NT2/D1 (cell line): ENCODE measurements at regions not wholly inside any gene's neighbourhood (a gene's known extent, or its start where the extent isn't known, plus 50 kb on each side); places are given as distances from the start of the nearest gene placed in this dataset.

Experiments
- DNase-seq: peaks from one replicate; pipeline ENCODE4 v3.0.0-alpha.2; 2011; ENCODE audit warnings: low read depth, low spot score
- H3K27me3 ChIP-seq: 2 replicates; pipeline ENCODE4 v1.6.0; 2011; ENCODE audit warnings: mild to moderate bottlenecking; ENCODE audit not compliant: insufficient read length, insufficient read depth
- H3K36me3 ChIP-seq: 2 replicates; pipeline ENCODE4 v1.6.1; 2011; ENCODE audit warnings: mild to moderate bottlenecking, low read length, mixed read lengths; ENCODE audit not compliant: insufficient read depth, insufficient read length
- H3K4me1 ChIP-seq: 2 replicates; pipeline ENCODE4 v1.5.1; 2011; ENCODE audit not compliant: insufficient read depth, insufficient read length
- H3K4me3 ChIP-seq: 2 replicates; pipeline ENCODE4 v1.5.1; 2011; ENCODE audit warnings: low read depth; ENCODE audit not compliant: insufficient read length
- H3K9ac ChIP-seq: 2 replicates; pipeline ENCODE4 v1.6.0; 2011; ENCODE audit warnings: low read depth; ENCODE audit not compliant: insufficient read length
- H3K9me3 ChIP-seq: 2 replicates; pipeline ENCODE4 v1.5.1; 2011; ENCODE audit warnings: mild to moderate bottlenecking, low read length; ENCODE audit not compliant: insufficient read depth
- SUZ12 ChIP-seq: IDR thresholded peaks from 2 replicates; pipeline ENCODE4 v1.6.1; 2011; ENCODE audit not compliant: insufficient read length, insufficient read depth; ENCODE audit errors: extremely low read depth
- YY1 ChIP-seq: IDR thresholded peaks from 2 replicates; pipeline ENCODE4 v1.6.1; 2011; ENCODE audit not compliant: insufficient read length, insufficient read depth
- ZNF274 ChIP-seq: IDR thresholded peaks from 2 replicates; pipeline ENCODE4 v1.6.1; 2011; ENCODE audit warnings: mild to moderate bottlenecking, low read depth, low read length

DNA sequence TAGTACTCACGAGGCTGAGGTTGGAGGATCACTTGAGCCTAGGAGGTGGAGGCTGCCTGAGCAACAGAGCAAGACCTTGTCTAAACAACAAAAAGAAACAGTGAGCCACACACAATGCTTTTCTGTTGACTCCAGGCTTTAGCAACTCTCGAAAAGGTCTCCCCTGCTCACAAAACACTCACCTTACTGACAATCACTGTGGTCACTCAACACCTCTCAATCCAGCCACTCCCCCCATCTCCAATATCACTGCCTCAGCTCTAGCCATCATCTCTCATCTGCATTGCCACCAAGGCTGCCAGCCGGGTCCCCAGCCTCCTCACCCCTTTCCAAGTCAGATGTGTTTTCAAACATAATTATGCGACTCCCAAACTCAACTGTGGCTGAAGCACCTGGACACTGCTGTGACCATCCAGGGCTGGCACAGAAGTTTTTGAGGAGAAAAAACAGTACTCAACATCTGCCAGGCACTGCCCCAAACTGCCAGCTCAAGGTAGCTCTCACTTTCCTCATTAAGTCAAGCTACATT lies 218.0 kb upstream of the ARID1B start:
- Histone ChIP-seq H3K27me3 (no peaks in the 10 kb centered on the region), H3K4me1 (no peaks in the 10 kb centered on the region), H3K9me3 (no peaks in the 10 kb centered on the region; the same call in none of the 2 replicates), H3K9ac (no peak overlapping the region), H3K4me3 (no peak overlapping the region), H3K36me3 (no peaks in the 10 kb centered on the region)
- no peak for DNase-seq
- TF ChIP-seq SUZ12 (no peak), ZNF274 (no peak), YY1 (no peak)

DNA sequence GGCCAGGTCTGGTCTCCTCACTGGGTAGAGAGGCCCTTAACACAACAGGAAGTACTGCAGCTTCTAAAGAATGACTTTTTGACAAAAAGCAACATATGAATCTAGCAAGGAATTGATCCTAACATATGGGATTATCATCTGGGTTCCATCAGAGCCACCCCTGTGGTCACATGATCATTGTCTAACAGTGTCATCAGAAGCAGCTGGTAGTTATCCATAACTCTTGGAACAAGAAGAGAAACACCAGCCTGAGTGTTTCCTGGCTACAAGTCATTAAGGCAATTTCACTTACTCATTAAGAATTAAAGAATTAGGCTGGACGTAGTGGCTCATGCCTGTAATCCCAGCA lies 219.3 kb upstream of the ARID1B start:
- no peak for TF ChIP-seq SUZ12
- no peak for TF ChIP-seq YY1
- TF ChIP-seq ZNF274: no peak
- no peaks in the 10 kb centered on the region for H3K27me3 ChIP-seq
- no peaks in the 10 kb centered on the region; the same call in none of the 2 replicates for H3K9me3 ChIP-seq
- H3K4me3 ChIP-seq: no peak overlapping the region
- no peak for DNase-seq
- H3K4me1 ChIP-seq: no peaks in the 10 kb centered on the region
- H3K36me3 ChIP-seq: no peaks in the 10 kb centered on the region
- H3K9ac ChIP-seq: no peak overlapping the region

DNA sequence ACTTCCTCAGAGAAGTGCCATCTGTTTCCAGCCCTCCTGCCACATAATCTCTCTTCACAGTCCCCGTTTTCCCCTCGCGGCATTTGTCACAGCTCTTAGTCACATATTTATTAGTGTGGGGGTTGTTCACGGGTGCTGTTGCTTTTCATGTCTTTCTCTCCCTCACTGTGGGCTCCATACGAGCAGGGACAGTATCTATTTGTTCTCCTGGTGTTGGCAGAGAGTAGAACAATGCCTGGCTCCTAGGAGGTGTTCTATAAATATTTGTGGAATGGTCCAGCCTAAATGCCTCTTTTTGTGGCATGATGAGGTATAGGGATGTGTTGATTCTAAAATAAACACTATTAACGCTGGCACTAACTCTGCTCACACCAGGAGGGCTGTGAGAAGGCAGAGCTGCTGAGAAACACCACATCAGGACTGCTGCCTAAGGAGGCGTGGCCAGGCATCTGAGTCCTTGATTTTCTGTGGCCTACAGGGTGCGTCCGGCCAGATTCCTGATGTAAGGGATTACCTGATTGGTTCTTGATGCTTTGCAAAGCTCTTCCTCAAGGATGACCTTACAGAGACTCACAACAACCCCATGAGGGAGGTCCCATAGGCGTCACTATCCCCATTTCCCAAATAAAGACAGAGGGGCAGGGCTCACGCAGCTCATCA lies 219.8 kb upstream of the ARID1B start:
- peak; percentile 15 for DNase-seq
- H3K4me1 ChIP-seq: no peaks in the 10 kb centered on the region
- H3K27me3 ChIP-seq: no peaks in the 10 kb centered on the region
- TF ChIP-seq YY1 (no peak), SUZ12 (no peak), ZNF274 (no peak)
- no peak overlapping the region for H3K9ac ChIP-seq
- no peaks in the 10 kb centered on the region; the same call in none of the 2 replicates for H3K9me3 ChIP-seq
- no peaks in the 10 kb centered on the region for H3K36me3 ChIP-seq
- H3K4me3 ChIP-seq: no peak overlapping the region

- no peak for DNase-seq
- no peak for TF ChIP-seq ZNF274
- no peak for TF ChIP-seq YY1
- TF ChIP-seq SUZ12: no peak
- Histone ChIP-seq H3K4me3 (no peak overlapping the region), H3K4me1 (no peaks in the 10 kb centered on the region), H3K36me3 (no peaks in the 10 kb centered on the region), H3K9me3 (no peaks in the 10 kb centered on the region; the same call in none of the 2 replicates), H3K9ac (no peak overlapping the region), H3K27me3 (no peaks in the 10 kb centered on the region)
Observed at GRCh38 chr6:156556811-156557210, 220.4 kb upstream of the ARID1B start.

GRCh38 chr6:156555116-156555515 lies 222.1 kb upstream of the ARID1B start:
- Histone ChIP-seq H3K9me3 (no peaks in the 10 kb centered on the region; the same call in 1 of the 2 replicates), H3K9ac (no peak overlapping the region), H3K4me3 (no peak overlapping the region), H3K4me1 (no peaks in the 10 kb centered on the region), H3K36me3 (no peaks in the 10 kb centered on the region), H3K27me3 (no peaks in the 10 kb centered on the region)
- no peak for TF ChIP-seq SUZ12
- no peak for TF ChIP-seq ZNF274
- no peak for DNase-seq

DNA sequence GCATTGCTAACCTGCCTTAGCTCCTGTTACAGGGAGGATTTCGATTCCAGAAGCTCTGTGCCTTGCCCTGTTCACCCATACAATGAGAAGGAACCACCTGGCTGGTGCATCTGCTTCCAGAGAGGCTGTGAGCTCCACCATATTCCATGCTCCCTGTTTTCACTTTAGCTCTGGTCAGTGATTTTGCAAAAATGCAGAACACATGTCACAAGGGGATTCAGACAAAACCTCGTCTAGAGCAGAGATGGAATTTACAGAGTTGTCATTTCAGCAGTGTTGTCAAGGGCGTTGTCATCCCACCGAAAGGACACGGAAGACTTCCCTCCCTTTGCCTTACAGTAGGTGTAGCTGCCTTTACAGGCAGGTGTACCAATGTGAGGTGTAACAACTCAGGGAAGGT lies 223.0 kb upstream of the ARID1B start:
- TF ChIP-seq ZNF274 (no peak), SUZ12 (no peak), YY1 (no peak)
- no peaks in the 10 kb centered on the region for H3K36me3 ChIP-seq
- no peaks in the 10 kb centered on the region for H3K4me1 ChIP-seq
- DNase-seq: no peak
- H3K9me3 ChIP-seq: no peaks in the 10 kb centered on the region
- no peaks in the 10 kb centered on the region for H3K27me3 ChIP-seq
- H3K4me3 ChIP-seq: no peak overlapping the region
- H3K9ac ChIP-seq: no peak overlapping the region

GRCh38 chr6:156552849-156553248 lies 224.3 kb upstream of the ARID1B start:
- H3K36me3 ChIP-seq: no peaks in the 10 kb centered on the region

More at GRCh38 chr6:156552849-156553248, 224.3 kb upstream of the ARID1B start:
- H3K4me1 ChIP-seq: no peaks in the 10 kb centered on the region
- no peaks in the 10 kb centered on the region for H3K27me3 ChIP-seq
- TF ChIP-seq ZNF274: no peak
- TF ChIP-seq YY1: no peak
- TF ChIP-seq SUZ12: no peak
- H3K4me3 ChIP-seq: no peak overlapping the region
- no peak overlapping the region for H3K9ac ChIP-seq
- no peaks in the 10 kb centered on the region for H3K9me3 ChIP-seq
- DNase-seq: no peak
